T-cell (primary cell): ENCODE measurements at regions not wholly inside any gene's neighbourhood (a gene's known extent, or its start where the extent isn't known, plus 50 kb on each side); places are given as distances from the start of the nearest gene placed in this dataset.

ENCODE experiments used
- ATAC-seq, 4 experiments: fragments of 200-7000 bp in 3 of 4; fragments of 150-1000 bp in 1 of 4; cut with Tn5 transposase; replicated peaks in 1 of 4; 1 replicate in 3 of 4; 2 replicates in 1 of 4; pipeline ENCODE4 v1.10.0; 2021; ENCODE audit warnings: moderate library complexity in 3 of 4, mild to moderate bottlenecking in 2 of 4, moderate number of reproducible peaks in 1 of 4
- CTCF ChIA-PET, 2 donors: fragments of 300-600 bp; sonication (Branson Sonifier 250); formaldehyde crosslinking; loops; one replicate each; lab custom pipeline; 2022; ENCODE audit warnings: antibody characterized with exemption in 2 of 2; lab: Charles Lee
- POLR2A ChIA-PET, 2 donors: fragments of 300-600 bp; sonication (Branson Sonifier 250); formaldehyde crosslinking; loops; one replicate each; lab custom pipeline; 2022; ENCODE audit warnings: antibody characterized with exemption in 2 of 2; lab: Charles Lee
- DNase-seq, 35 experiments: peaks; one replicate each; pipeline versions ENCODE4 v3.0.0 to v3.0.0-alpha.2; 2013 to 2023
- H3K27ac ChIP-seq: one replicate; pipeline ENCODE4 v1.5.1; 2013; ENCODE audit warnings: low read length
- H3K27me3 ChIP-seq, 2 experiments: replicated peaks in 1 of 2; 1 replicate in 1 of 2; 2 replicates in 1 of 2; pipeline versions ENCODE4 v1.6.1 to v1.7.0; 2013; ENCODE audit warnings: low read length in 1 of 2, mixed read lengths in 1 of 2; ENCODE audit not compliant: control insufficient read depth in 2 of 2, insufficient read depth in 2 of 2; ENCODE audit errors: extremely low read depth in 1 of 2
- H3K36me3 ChIP-seq, 2 donors: 1 replicate in 1 of 2; 2 replicates in 1 of 2; pipeline versions ENCODE4 v1.6.1 to v1.7.0; 2013; ENCODE audit warnings: low read length in 1 of 2; ENCODE audit not compliant: control insufficient read depth in 2 of 2, insufficient read depth in 1 of 2; ENCODE audit errors: extremely low read depth in 1 of 2
- H3K4me1 ChIP-seq, 2 experiments: 1 replicate in 1 of 2; 2 replicates in 1 of 2; pipeline versions ENCODE4 v1.6.1 to v1.7.0; 2013; ENCODE audit warnings: low read length in 2 of 2, mixed read lengths in 1 of 2; ENCODE audit not compliant: insufficient read depth in 2 of 2, control insufficient read depth in 1 of 2; ENCODE audit errors: extremely low read depth in 1 of 2
- H3K4me3 ChIP-seq, 2 donors: 1 replicate in 1 of 2; 2 replicates in 1 of 2; pipeline versions ENCODE4 v1.5.1 to v1.7.0; 2013; ENCODE audit warnings: mild to moderate bottlenecking in 2 of 2, low read length in 1 of 2, moderate library complexity in 1 of 2; ENCODE audit not compliant: control insufficient read depth in 1 of 2; ENCODE audit errors: extremely low read depth in 1 of 2
- H3K9me3 ChIP-seq: 2 replicates; pipeline ENCODE4 v1.7.0; 2013
- H3K27ac Mint-ChIP-seq, 2 donors: one replicate each; pipeline ENCODE4 v1.8.0; 2020 to 2021; ENCODE audit warnings: mild to moderate bottlenecking in 2 of 2, mixed read lengths in 2 of 2
- H3K27me3 Mint-ChIP-seq, 2 donors: one replicate each; pipeline ENCODE4 v1.8.0; 2021 to 2022; ENCODE audit warnings: mixed read lengths in 2 of 2
- H3K36me3 Mint-ChIP-seq: one replicate; pipeline ENCODE4 v1.8.0; 2021; ENCODE audit warnings: mixed read lengths
- H3K4me1 Mint-ChIP-seq, 3 donors: one replicate each; pipeline ENCODE4 v1.8.0; 2020 to 2022; ENCODE audit warnings: mixed read lengths in 3 of 3, mild to moderate bottlenecking in 1 of 3
- H3K4me3 Mint-ChIP-seq, 3 donors: one replicate each; pipeline ENCODE4 v1.8.0; 2020 to 2022; ENCODE audit warnings: mild to moderate bottlenecking in 3 of 3, mixed read lengths in 3 of 3, moderate library complexity in 3 of 3
- H3K9me3 Mint-ChIP-seq, 3 donors: one replicate each; pipeline ENCODE4 v1.8.0; 2020 to 2022; ENCODE audit warnings: mixed read lengths in 3 of 3
- WGBS: methylation state at CpG from one replicate; pipeline ENCODE4 v1.1.5; 2013; ENCODE audit warnings: missing lambda C conversion rate; ENCODE audit not compliant: insufficient coverage; 5-methylcytosine and 5-hydroxymethylcytosine counted together

DNA sequence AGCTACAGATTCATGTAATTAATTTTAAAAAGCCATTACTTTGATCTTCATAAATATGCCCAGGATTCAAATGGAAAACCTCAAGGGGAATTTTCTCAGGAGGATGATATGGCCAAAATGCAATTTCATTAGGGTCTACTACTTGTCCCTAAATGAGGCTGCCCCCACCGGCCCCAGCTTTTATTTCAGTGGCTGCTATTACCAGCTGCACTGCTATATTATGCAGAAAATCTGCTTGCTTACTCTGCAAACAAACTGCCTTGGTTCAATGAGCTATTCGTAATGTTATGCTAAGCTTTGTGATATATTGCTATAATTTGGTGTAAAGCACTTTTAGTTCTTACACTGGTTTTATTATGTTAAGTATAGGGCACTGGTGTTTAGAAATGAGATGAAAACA, 137.3 kb upstream of the TMTC4 start:
- POLR2A ChIA-PET, result interaction anchor here in 1 of 2 donors (0.5 kb wide), 1 partner anchor 614 kb away, joined by 3 read pairs; no protein-coding TSS in a partner anchor
- no peak overlapping the region for H3K4me3 Mint-ChIP-seq
- WGBS, result 100% methylated on average over 1 of the region's 2 CpGs
- Histone ChIP-seq H3K9me3 (no peaks in the 10 kb centered on the region), H3K27ac (no peak overlapping the region), H3K4me3 (no peak overlapping the region), H3K36me3 (no peaks in the 10 kb centered on the region), H3K4me1 (no peaks in the 10 kb centered on the region), H3K27me3 (peaks cover 0 to 6% of the 10 kb centered on the region in 2 experiments)
- H3K36me3 Mint-ChIP-seq, result no peaks in the 10 kb centered on the region
- H3K9me3 Mint-ChIP-seq, result no peaks in the 10 kb centered on the region
- CTCF ChIA-PET, result no interaction called here
- ATAC-seq, result no peak
- peaks cover 33 to 38% of the 10 kb centered on the region in 2 donors for H3K27me3 Mint-ChIP-seq
- no peak overlapping the region for H3K27ac Mint-ChIP-seq
- no peaks in the 10 kb centered on the region for H3K4me1 Mint-ChIP-seq
- no peak for DNase-seq

GRCh38 chr13:100811024-100811865, 136.7 kb upstream of the TMTC4 start:
- Histone ChIP-seq H3K27me3 (peaks cover 0 to 8% of the 10 kb centered on the region in 2 experiments), H3K4me3 (no peak overlapping the region), H3K36me3 (no peaks in the 10 kb centered on the region), H3K4me1 (no peaks in the 10 kb centered on the region), H3K9me3 (no peaks in the 10 kb centered on the region), H3K27ac (no peak overlapping the region)
- ChIA-PET POLR2A (interaction anchor here in 1 of 2 donors (0.5 to 0.7 kb wide), 2 partner anchors 103 to 614 kb away, joined by 3 to 4 read pairs; no protein-coding TSS in a partner anchor), CTCF (no interaction called here)
- H3K4me3 Mint-ChIP-seq, result no peak overlapping the region
- 67% methylated on average over 4 of the region's 14 CpGs for WGBS
- H3K27ac Mint-ChIP-seq, result no peak overlapping the region
- H3K27me3 Mint-ChIP-seq, result peaks cover 28 to 42% of the 10 kb centered on the region in 2 donors
- H3K9me3 Mint-ChIP-seq, result no peaks in the 10 kb centered on the region
- H3K4me1 Mint-ChIP-seq, result no peaks in the 10 kb centered on the region
- no peak for ATAC-seq
- no peaks in the 10 kb centered on the region for H3K36me3 Mint-ChIP-seq
- no peak for DNase-seq

DNA sequence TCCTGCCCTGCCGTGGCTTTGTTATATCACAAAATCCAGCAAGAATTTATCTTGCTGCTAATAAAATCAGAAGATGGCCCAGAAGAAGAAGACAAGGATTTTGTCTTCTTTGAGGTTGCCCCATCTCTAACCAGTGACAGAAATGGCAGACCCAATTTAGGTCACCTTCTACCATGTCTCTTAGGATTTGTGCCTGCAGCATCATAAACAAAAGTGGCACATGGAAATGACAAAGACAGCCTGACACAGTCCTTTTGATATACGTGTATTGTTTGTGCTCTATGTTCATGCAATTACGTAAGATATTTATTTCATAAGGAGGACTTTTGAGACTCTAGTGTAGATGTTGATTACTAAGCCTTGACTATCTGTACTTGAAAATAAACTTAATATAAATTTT, 135.9 kb upstream of the TMTC4 start:
- Histone ChIP-seq H3K4me1 (no peaks in the 10 kb centered on the region), H3K27ac (no peak overlapping the region), H3K4me3 (no peak overlapping the region), H3K36me3 (no peaks in the 10 kb centered on the region), H3K9me3 (no peaks in the 10 kb centered on the region), H3K27me3 (peaks cover 0 to 8% of the 10 kb centered on the region in 2 experiments)
- ChIA-PET POLR2A (no interaction called here), CTCF (no interaction called here)
- Mint-ChIP-seq H3K27me3 (peaks cover 20 to 40% of the 10 kb centered on the region in 2 donors), H3K4me3 (no peak overlapping the region), H3K4me1 (no peaks in the 10 kb centered on the region), H3K36me3 (no peaks in the 10 kb centered on the region), H3K27ac (no peak overlapping the region), H3K9me3 (no peaks in the 10 kb centered on the region)
- ATAC-seq, result no peak
- 50% methylated on average over 1 of the region's 3 CpGs for WGBS
- DNase-seq, result no peak

DNA sequence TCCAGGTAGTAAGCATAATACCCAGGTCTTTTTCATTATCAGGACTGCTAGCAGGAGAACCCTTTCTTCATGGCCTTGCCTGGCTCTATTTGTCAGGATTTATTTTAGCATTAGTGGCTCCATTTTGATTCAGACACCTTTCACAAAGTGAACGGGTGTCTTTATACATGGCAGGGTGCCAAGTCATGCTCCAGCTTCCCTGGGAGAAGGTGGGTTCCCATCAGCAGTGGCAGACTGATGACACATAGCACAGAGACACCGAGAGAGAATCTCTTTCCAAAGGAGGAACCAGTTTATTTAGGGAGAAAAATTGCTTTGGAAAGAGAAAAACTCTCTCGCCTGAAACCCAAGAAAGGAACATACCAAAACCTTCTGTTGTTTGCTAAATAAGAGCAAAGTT, 135.3 kb upstream of the TMTC4 start:
- Histone ChIP-seq H3K9me3 (no peaks in the 10 kb centered on the region), H3K36me3 (no peaks in the 10 kb centered on the region), H3K4me1 (no peaks in the 10 kb centered on the region), H3K27ac (no peak overlapping the region), H3K4me3 (no peak overlapping the region), H3K27me3 (peaks cover 0 to 6% of the 10 kb centered on the region in 2 experiments)
- POLR2A ChIA-PET, result no interaction called here
- no peak overlapping the region for H3K27ac Mint-ChIP-seq
- ATAC-seq (no peak), DNase-seq (no peak)
- no peak overlapping the region for H3K4me3 Mint-ChIP-seq
- peaks cover 20 to 39% of the 10 kb centered on the region in 2 donors for H3K27me3 Mint-ChIP-seq
- no peaks in the 10 kb centered on the region for H3K4me1 Mint-ChIP-seq
- CTCF ChIA-PET, result no interaction called here
- no peaks in the 10 kb centered on the region for H3K36me3 Mint-ChIP-seq
- H3K9me3 Mint-ChIP-seq, result no peaks in the 10 kb centered on the region
- no CpG with 5 or more reads among the region's 3 CpGs for WGBS

DNA sequence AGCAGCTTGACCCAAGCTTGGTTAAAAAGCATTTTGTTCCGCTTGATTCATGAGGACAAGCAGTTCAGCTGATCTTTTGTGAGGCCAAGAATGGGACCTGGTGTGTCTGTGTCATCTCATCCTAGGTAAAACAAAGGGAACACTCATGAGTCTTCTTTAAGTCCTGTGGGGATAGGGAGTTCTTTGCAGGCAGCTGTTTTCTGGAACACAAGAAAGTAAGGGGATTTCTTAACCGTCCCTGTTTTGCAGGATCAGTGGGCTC, 134.5 kb upstream of the TMTC4 start:
- H3K4me1 ChIP-seq, result no peaks in the 10 kb centered on the region
- H3K36me3 ChIP-seq, result no peaks in the 10 kb centered on the region
- H3K27ac ChIP-seq, result no peak overlapping the region
- H3K27me3 ChIP-seq, result peaks cover 0 to 4% of the 10 kb centered on the region in 2 experiments
- WGBS, result 82% methylated on average over 2 of the region's 2 CpGs
- POLR2A ChIA-PET, result no interaction called here
- Mint-ChIP-seq H3K4me1 (no peaks in the 10 kb centered on the region), H3K27ac (no peak overlapping the region), H3K36me3 (no peaks in the 10 kb centered on the region), H3K27me3 (peaks cover 21 to 39% of the 10 kb centered on the region in 2 donors), H3K4me3 (no peak overlapping the region), H3K9me3 (no peaks in the 10 kb centered on the region)
- ATAC-seq (no peak), DNase-seq (no peak)
- no peak overlapping the region for H3K4me3 ChIP-seq
- CTCF ChIA-PET, result no interaction called here
- H3K9me3 ChIP-seq, result no peaks in the 10 kb centered on the region

DNA sequence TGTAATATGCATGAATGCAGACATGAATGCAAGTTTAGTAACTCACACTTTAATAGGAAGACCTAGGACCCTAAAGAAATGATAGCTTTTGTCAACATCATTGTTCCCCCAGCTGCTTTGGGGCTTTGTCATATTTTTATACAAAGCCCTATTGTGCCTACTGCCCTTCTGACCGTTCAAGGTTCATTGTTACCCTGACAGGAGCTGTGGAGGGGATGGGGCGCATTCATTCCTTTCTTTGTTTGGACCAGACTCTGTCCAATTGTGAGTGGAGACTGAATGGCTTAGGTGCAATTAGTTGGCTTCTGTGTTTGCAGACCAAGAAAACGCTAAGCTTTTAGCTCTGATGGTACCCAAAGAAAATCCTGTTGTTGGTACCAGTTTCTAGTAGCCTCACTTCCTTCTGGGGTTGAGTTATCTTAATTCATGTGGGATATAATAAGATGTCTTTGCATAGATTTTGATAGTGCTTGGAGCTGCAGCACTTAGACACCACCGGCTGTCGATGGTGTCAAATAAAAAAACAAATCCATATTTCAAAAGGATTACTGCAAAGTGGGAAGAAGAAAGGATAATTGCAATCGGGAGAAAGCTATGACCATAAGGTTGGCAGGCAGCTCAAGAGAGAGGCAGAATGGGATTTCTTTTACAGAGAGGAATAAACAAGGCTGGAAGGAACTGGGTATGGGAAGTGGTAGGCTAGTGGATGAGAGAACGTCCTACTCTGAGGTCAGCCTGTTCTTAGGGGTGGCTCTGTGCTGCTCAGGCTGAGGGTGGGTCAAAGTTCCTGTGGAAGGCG, 133.9 kb upstream of the TMTC4 start:
- no peak overlapping the region for H3K27ac Mint-ChIP-seq
- H3K27ac ChIP-seq, result no peak overlapping the region
- no peaks in the 10 kb centered on the region for H3K9me3 Mint-ChIP-seq
- H3K9me3 ChIP-seq, result no peaks in the 10 kb centered on the region
- H3K36me3 Mint-ChIP-seq, result no peaks in the 10 kb centered on the region
- H3K27me3 Mint-ChIP-seq, result peaks cover 21 to 35% of the 10 kb centered on the region in 2 donors
- DNase-seq, result no peak
- no peak overlapping the region for H3K4me3 ChIP-seq
- no peaks in the 10 kb centered on the region for H3K4me1 Mint-ChIP-seq
- 47% methylated on average over 4 of the region's 8 CpGs for WGBS
- ChIA-PET CTCF (no interaction called here), POLR2A (no interaction called here)
- ATAC-seq, result peak in 1 of 4 experiments; percentile 15
- no peaks in the 10 kb centered on the region for H3K36me3 ChIP-seq
- no peaks in the 10 kb centered on the region for H3K4me1 ChIP-seq
- H3K27me3 ChIP-seq, result peaks cover 0 to 4% of the 10 kb centered on the region in 2 experiments
- no peak overlapping the region for H3K4me3 Mint-ChIP-seq
